ENCODE measurements at regions not wholly inside any gene's neighbourhood (a gene's known extent, or its start where the extent isn't known, plus 50 kb on each side); places are given as distances from the start of the nearest gene placed in this dataset.

DNA sequence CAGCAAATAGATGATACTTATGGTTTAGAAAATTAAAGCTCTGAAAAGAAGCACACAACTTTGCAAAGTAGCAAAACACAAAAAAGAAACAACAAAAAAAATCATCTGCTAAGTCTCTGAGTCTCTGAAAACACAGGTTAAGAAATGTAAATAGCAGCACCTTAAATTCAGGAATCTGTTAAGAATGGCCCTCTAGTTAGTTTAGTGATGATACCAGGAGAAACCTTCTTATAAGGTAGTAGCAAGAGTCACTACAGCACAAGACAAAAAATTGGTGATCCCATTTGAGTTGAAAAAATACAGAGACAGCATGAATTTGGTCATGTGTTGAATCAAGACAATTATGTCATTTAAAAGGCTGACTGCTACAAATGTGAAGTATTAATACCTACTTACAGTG, 308.2 kb upstream of the ADGRL3 start:
- H3K4me1 ChIP-seq, result no peaks in the 10 kb centered on the region
- no peaks in the 10 kb centered on the region for H3K9me3 ChIP-seq
- TF ChIP-seq POLR2A (IDR thresholded peaks at IDR 0.05), result no peak
- TF ChIP-seq, protein P1, sequence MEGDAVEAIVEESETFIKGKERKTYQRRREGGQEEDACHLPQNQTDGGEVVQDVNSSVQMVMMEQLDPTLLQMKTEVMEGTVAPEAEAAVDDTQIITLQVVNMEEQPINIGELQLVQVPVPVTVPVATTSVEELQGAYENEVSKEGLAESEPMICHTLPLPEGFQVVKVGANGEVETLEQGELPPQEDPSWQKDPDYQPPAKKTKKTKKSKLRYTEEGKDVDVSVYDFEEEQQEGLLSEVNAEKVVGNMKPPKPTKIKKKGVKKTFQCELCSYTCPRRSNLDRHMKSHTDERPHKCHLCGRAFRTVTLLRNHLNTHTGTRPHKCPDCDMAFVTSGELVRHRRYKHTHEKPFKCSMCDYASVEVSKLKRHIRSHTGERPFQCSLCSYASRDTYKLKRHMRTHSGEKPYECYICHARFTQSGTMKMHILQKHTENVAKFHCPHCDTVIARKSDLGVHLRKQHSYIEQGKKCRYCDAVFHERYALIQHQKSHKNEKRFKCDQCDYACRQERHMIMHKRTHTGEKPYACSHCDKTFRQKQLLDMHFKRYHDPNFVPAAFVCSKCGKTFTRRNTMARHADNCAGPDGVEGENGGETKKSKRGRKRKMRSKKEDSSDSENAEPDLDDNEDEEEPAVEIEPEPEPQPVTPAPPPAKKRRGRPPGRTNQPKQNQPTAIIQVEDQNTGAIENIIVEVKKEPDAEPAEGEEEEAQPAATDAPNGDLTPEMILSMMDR (IDR thresholded peaks at IDR 0.05), result no peak
- H3K27me3 ChIP-seq, result no peaks in the 10 kb centered on the region
- no peak overlapping the region for H3K4me3 ChIP-seq
- no peak overlapping the region for H3K27ac ChIP-seq
- no peaks in the 10 kb centered on the region for H3K36me3 ChIP-seq
- intact Hi-C loops (cut with DNase I), result no loop called here
- no peak for DNase-seq

DNA sequence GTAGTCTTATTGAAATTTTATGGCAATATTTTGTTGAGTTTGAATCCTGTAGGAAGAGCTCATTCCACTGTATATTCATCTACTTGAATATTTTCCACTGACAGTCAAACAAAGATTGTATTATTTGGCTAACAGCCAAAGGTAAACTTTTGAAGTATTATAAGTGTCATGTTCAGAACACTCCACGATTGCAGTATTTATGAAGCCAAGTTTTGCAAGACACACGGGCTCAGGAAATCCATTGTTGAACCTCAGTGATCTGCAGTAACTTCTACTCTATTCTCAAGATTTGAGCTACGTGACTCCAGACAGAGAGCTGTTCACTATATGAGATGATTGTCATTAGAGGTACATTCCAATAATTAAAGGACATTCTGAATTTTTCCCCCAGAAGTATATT, 302.7 kb upstream of the ADGRL3 start:
- no peaks in the 10 kb centered on the region for H3K9me3 ChIP-seq
- H3K36me3 ChIP-seq, result no peaks in the 10 kb centered on the region
- no peak overlapping the region for H3K27ac ChIP-seq
- TF ChIP-seq, protein P1 (IDR thresholded peaks at IDR 0.05), result no peak
- no peak for TF ChIP-seq POLR2A (IDR thresholded peaks at IDR 0.05)
- H3K4me3 ChIP-seq, result no peak overlapping the region
- no peaks in the 10 kb centered on the region for H3K4me1 ChIP-seq
- intact Hi-C loops (cut with DNase I), result no loop called here
- no peak for DNase-seq
- 18 to 27% methylated on average over 3 of the region's 3 CpGs for WGBS, 2 donors
- H3K27me3 ChIP-seq, result no peaks in the 10 kb centered on the region

DNA sequence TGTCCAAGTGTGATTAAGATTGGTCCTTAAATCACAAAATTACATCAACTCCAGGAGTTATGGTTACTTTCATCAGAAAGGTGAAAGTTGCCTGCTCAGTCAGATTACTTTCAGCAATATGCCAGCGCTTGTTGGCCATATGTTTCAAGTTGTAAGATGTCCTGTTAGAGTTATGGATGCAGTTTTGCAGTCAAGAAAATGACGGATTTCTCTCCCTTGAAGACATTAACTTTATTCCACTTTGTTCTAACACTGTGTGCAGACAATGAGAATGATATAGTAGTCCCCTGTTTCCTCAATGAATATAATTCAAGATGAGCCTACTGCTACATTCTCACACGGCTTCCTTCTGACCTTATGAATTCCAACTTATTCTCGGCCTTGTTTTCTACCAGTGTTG, 295.0 kb upstream of the ADGRL3 start:
- no peaks in the 10 kb centered on the region for H3K27me3 ChIP-seq
- no peak overlapping the region for H3K4me3 ChIP-seq
- TF ChIP-seq, protein P1 (IDR thresholded peaks at IDR 0.05), result no peak
- no peak for TF ChIP-seq POLR2A (IDR thresholded peaks at IDR 0.05)
- no peak for DNase-seq
- H3K9me3 ChIP-seq, result no peaks in the 10 kb centered on the region
- intact Hi-C loops (cut with DNase I), result no loop called here
- no peaks in the 10 kb centered on the region for H3K36me3 ChIP-seq
- H3K27ac ChIP-seq, result no peak overlapping the region
- H3K4me1 ChIP-seq, result no peaks in the 10 kb centered on the region
- 86 to 88% methylated on average over 4 of the region's 4 CpGs for WGBS, 2 donors

DNA sequence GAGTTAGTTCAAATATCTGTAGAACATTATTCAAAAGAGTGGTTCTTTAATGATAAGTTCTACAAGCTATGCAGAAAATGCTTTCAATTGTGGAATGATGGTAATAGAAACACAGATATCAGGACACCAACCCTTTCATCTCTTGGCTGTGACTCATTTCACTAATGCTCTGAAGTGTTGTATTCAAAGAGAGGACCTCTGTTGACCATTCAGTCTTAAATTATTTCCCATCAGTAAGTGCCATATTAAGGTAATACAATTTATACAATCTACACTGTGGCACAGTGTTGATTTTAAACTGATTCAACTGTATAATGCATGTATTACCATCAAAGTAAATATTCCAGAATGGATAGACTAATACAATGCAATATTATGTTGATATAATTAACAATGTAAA, 289.0 kb upstream of the ADGRL3 start:
- TF ChIP-seq POLR2A (IDR thresholded peaks at IDR 0.05), result no peak
- TF ChIP-seq, protein P1 (IDR thresholded peaks at IDR 0.05), result no peak
- Histone ChIP-seq H3K4me1 (no peaks in the 10 kb centered on the region), H3K27me3 (no peaks in the 10 kb centered on the region), H3K9me3 (no peaks in the 10 kb centered on the region), H3K27ac (no peak overlapping the region), H3K4me3 (no peak overlapping the region), H3K36me3 (no peaks in the 10 kb centered on the region)
- no peak for DNase-seq
- intact Hi-C loops (cut with DNase I), result no loop called here

DNA sequence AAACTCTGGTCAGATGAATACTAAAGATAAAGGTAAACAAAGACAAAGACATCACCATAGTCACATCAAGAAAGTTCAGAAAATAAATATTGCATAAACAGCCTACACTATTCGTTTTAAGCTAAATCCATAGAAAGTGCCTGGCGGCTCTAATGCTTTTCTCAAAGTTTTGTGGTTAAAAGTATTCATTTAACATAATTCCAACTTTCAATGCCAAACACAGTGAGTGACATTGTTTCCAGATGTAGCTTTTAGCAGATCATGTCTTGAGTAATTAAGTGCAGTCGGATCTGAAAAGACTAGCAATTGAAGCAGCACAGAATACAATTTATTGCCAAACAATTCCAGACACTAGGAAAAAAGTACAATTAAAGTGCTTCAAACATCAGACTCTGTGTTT, 287.1 kb upstream of the ADGRL3 start:
- Histone ChIP-seq H3K27me3 (no peaks in the 10 kb centered on the region), H3K27ac (no peak overlapping the region), H3K4me1 (no peaks in the 10 kb centered on the region), H3K9me3 (no peaks in the 10 kb centered on the region), H3K36me3 (no peaks in the 10 kb centered on the region), H3K4me3 (no peak overlapping the region)
- no peak for TF ChIP-seq POLR2A (IDR thresholded peaks at IDR 0.05)
- TF ChIP-seq, protein P1 (IDR thresholded peaks at IDR 0.05), result no peak
- DNase-seq, result no peak
- intact Hi-C loops (cut with DNase I), result no loop called here
- WGBS, 2 donors, result 36 to 45% methylated on average over 3 of the region's 3 CpGs
